ENCODE measurements at regions not wholly inside any gene's neighbourhood (a gene's known extent, or its start where the extent isn't known, plus 50 kb on each side); places are given as distances from the start of the nearest gene placed in this dataset.

DNA sequence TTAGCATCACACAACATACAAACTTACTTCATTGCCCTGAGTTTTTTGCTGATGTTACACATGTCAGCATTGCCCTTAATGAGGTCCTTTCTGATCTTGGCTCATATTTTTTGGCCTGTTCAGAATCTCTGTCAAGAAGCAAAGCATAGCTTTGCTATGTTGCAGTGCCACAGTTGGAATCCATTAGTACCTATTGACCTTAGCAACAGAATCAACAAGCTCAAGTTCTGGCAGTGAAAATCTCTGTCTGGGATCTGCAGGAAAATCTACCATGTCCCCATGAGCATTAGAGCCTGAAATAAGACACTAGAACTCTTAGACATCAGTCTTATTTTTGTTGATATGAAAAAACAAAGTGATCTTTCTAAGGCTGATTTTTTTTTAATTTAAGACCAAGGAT lies 105.6 kb upstream of the FHL2 start:
- Mint-ChIP-seq H3K9me3 (ENCODE audit: unreplicated experiment) (no peaks in the 10 kb centered on the region), H3K4me3 (ENCODE audit: unreplicated experiment) (no peak overlapping the region), H3K36me3 (ENCODE audit: insufficient read depth, unreplicated experiment) (no peaks in the 10 kb centered on the region), H3K27ac (ENCODE audit: unreplicated experiment) (no peak overlapping the region), H3K27me3 (ENCODE audit: insufficient read depth, unreplicated experiment) (peaks cover 2% of the 10 kb centered on the region), H3K4me1 (ENCODE audit: low read depth, unreplicated experiment) (no peaks in the 10 kb centered on the region)
- no peaks in the 10 kb centered on the region for H3K27me3 ChIP-seq (replicated peaks; ENCODE audit: control insufficient read depth, insufficient read depth, low read length)
- POLR2A ChIA-PET: no interaction called here
- H3K36me3 ChIP-seq (ENCODE audit: control insufficient read depth, insufficient read depth, low read length): no peaks in the 10 kb centered on the region
- H3K4me1 ChIP-seq: no peaks in the 10 kb centered on the region
- H3K9me3 ChIP-seq: no peaks in the 10 kb centered on the region
- H3K4me3 ChIP-seq (ENCODE audit: low read depth, low read length): no peak overlapping the region
- DNase-seq: no peak
- no TSS peak for BruUV-seq (replicated peaks)
- CTCF ChIA-PET: no interaction called here
- intact Hi-C loops (cut with micrococcal nuclease; ENCODE audit: unreplicated experiment): no loop called here
- no peak for TF ChIP-seq CTCF (IDR thresholded peaks at IDR 0.05; ENCODE audit: insufficient read depth in 1 of 2, low read depth in 1 of 2, low read length in 1 of 2, severe bottlenecking in 1 of 2, unreplicated experiment in 1 of 2)

DNA sequence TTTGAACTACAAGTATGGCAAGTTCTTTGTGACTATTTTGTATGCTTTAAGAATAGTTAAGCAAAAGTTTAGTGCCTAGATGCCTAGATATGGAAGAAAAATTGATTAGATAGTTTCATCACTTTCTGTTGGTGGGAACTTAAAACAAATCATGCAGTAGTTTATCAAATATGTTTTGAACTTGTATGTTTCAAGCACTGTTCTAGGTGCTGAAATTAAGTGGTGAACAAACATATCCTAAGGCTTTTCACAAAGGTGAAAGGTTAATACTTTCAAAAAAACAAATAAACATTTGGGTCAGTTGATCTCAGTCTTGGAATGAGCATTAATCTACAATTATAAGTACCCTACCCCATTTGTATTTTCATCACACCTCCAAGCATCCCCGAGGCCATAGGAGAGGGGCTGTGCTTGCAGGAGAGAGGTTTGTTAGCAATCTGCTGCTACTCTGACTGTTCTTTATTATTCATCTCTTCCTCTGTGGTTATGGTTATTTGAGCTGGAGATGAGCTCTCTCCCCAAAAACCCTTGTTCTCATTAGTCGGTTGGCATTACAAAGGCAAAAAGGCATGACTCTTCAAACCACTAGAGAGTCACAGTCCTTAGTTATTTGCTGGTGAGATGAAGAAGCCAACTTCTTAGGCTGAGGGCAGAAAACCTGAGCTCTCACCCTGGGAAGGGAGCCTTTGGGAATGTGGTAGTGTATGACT lies 103.9 kb upstream of the FHL2 start:
- Mint-ChIP-seq H3K4me1 (ENCODE audit: low read depth, unreplicated experiment) (no peaks in the 10 kb centered on the region), H3K4me3 (ENCODE audit: unreplicated experiment) (no peak overlapping the region), H3K9me3 (ENCODE audit: unreplicated experiment) (no peaks in the 10 kb centered on the region), H3K36me3 (ENCODE audit: insufficient read depth, unreplicated experiment) (no peaks in the 10 kb centered on the region), H3K27me3 (ENCODE audit: insufficient read depth, unreplicated experiment) (peaks cover 5% of the 10 kb centered on the region), H3K27ac (ENCODE audit: unreplicated experiment) (no peak overlapping the region)
- no peaks in the 10 kb centered on the region for H3K36me3 ChIP-seq (ENCODE audit: control insufficient read depth, insufficient read depth, low read length)
- no TSS peak for BruUV-seq (replicated peaks)
- DNase-seq: no peak
- ChIA-PET CTCF (no interaction called here), POLR2A (no interaction called here)
- H3K9me3 ChIP-seq: no peaks in the 10 kb centered on the region
- no peaks in the 10 kb centered on the region for H3K4me1 ChIP-seq
- intact Hi-C loops (cut with micrococcal nuclease; ENCODE audit: unreplicated experiment): no loop called here
- H3K4me3 ChIP-seq (ENCODE audit: low read depth, low read length): no peak overlapping the region
- TF ChIP-seq CTCF (IDR thresholded peaks at IDR 0.05; ENCODE audit: insufficient read depth in 1 of 2, low read depth in 1 of 2, low read length in 1 of 2, severe bottlenecking in 1 of 2, unreplicated experiment in 1 of 2): no peak
- H3K27me3 ChIP-seq (replicated peaks; ENCODE audit: control insufficient read depth, insufficient read depth, low read length): no peaks in the 10 kb centered on the region

GRCh38 chr2:105498281-105498846 lies 99.5 kb upstream of the FHL2 start:
- Mint-ChIP-seq H3K9me3 (ENCODE audit: unreplicated experiment) (no peaks in the 10 kb centered on the region), H3K36me3 (ENCODE audit: insufficient read depth, unreplicated experiment) (no peaks in the 10 kb centered on the region), H3K27me3 (ENCODE audit: insufficient read depth, unreplicated experiment) (peaks cover 8% of the 10 kb centered on the region), H3K4me3 (ENCODE audit: unreplicated experiment) (no peak overlapping the region), H3K4me1 (ENCODE audit: low read depth, unreplicated experiment) (no peaks in the 10 kb centered on the region), H3K27ac (ENCODE audit: unreplicated experiment) (no peak overlapping the region)
- ChIA-PET CTCF (no interaction called here), POLR2A (no interaction called here)
- BruUV-seq (replicated peaks): no TSS peak
- Histone ChIP-seq H3K27me3 (replicated peaks; ENCODE audit: control insufficient read depth, insufficient read depth, low read length) (no peaks in the 10 kb centered on the region), H3K4me1 (no peaks in the 10 kb centered on the region), H3K4me3 (ENCODE audit: low read depth, low read length) (no peak overlapping the region), H3K9me3 (no peaks in the 10 kb centered on the region), H3K36me3 (ENCODE audit: control insufficient read depth, insufficient read depth, low read length) (no peaks in the 10 kb centered on the region)
- intact Hi-C loops (cut with micrococcal nuclease; ENCODE audit: unreplicated experiment): no loop called here
- TF ChIP-seq CTCF (IDR thresholded peaks at IDR 0.05; ENCODE audit: insufficient read depth in 1 of 2, low read depth in 1 of 2, low read length in 1 of 2, severe bottlenecking in 1 of 2, unreplicated experiment in 1 of 2): no peak
- no peak for DNase-seq
